GM12878 (cell line): ENCODE measurements at regions not wholly inside any gene's neighbourhood (a gene's known extent, or its start where the extent isn't known, plus 50 kb on each side); places are given as distances from the start of the nearest gene placed in this dataset.

ENCODE experiments used
- CTCF ChIP-seq, 3 experiments: IDR thresholded peaks in 2 of 3; conservative IDR thresholded peaks in 1 of 3; 2 replicates each; pipeline ENCODE4 v1.5.1; 2011; ENCODE audit warnings: low read depth in 3 of 3, low read length in 3 of 3, mild to moderate bottlenecking in 3 of 3, control low read depth in 2 of 3, moderate library complexity in 2 of 3, inconsistent platforms in 1 of 3, mixed read lengths in 1 of 3; ENCODE audit not compliant: control insufficient read depth in 2 of 3, insufficient read depth in 1 of 3; ENCODE audit errors: extremely low read depth in 1 of 3
- EP300 ChIP-seq, 2 experiments: fragments of 150-350 bp in 1 of 2; IDR thresholded peaks; 2 replicates each; pipeline ENCODE4 v1.6.1; 2011 to 2012; ENCODE audit warnings: low read depth in 2 of 2, low read length in 2 of 2, borderline replicate concordance in 1 of 2, improper control_type of control experiment in 1 of 2, inconsistent platforms in 1 of 2; ENCODE audit not compliant: control insufficient read depth in 1 of 2
- POLR2A ChIP-seq: IDR thresholded peaks from 2 replicates; pipeline ENCODE4 v1.6.1; 2011; ENCODE audit warnings: low read depth, mild to moderate bottlenecking, low read length
- YY1 ChIP-seq: IDR thresholded peaks from 2 replicates; pipeline ENCODE4 v1.6.1; 2011; ENCODE audit warnings: low read depth, mild to moderate bottlenecking, low read length
- TF ChIP-seq, protein P1 (sequence below): IDR thresholded peaks from 2 replicates; pipeline ENCODE4 v1.6.1; 2011; ENCODE audit warnings: low read depth, low read length, improper control_type of control experiment, borderline replicate concordance

- TF ChIP-seq, protein P1, sequence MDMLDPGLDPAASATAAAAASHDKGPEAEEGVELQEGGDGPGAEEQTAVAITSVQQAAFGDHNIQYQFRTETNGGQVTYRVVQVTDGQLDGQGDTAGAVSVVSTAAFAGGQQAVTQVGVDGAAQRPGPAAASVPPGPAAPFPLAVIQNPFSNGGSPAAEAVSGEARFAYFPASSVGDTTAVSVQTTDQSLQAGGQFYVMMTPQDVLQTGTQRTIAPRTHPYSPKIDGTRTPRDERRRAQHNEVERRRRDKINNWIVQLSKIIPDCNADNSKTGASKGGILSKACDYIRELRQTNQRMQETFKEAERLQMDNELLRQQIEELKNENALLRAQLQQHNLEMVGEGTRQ, result no peak
- no peak for TF ChIP-seq EP300 (IDR thresholded peaks at IDR 0.05; ENCODE audit: borderline replicate concordance in 1 of 2, control insufficient read depth in 1 of 2, low read depth in 2 of 2, low read length in 2 of 2)
- no peak for TF ChIP-seq YY1
- no peak for TF ChIP-seq POLR2A
- no peak for TF ChIP-seq CTCF (IDR thresholded peaks at IDR 0.05 in 2 of 3, conservative IDR thresholded peaks at IDR 0.05 in 1 of 3; ENCODE audit: control insufficient read depth in 2 of 3, extremely low read depth in 1 of 3, insufficient read depth in 1 of 3, low read depth in 3 of 3, low read length in 3 of 3)
Measured at GRCh38 chr6:157746897-157747296, 76.1 kb upstream of the SNX9 start.
